Endodermal cell (in vitro differentiated cells): ENCODE measurements at regions not wholly inside any gene's neighbourhood (a gene's known extent, or its start where the extent isn't known, plus 50 kb on each side); places are given as distances from the start of the nearest gene placed in this dataset.
A peak's percentile ranks its signal among the peaks of the same experiment; 100 is the strongest.

ENCODE experiments used
- DNase-seq: peaks from one replicate; pipeline ENCODE4 v3.0.0-alpha.2; 2017
- H3K27ac ChIP-seq: 2 replicates; pipeline ENCODE4 v1.5.1; 2013; ENCODE audit warnings: mild to moderate bottlenecking, low read depth, low read length, moderate library complexity
- H3K27me3 ChIP-seq: 2 replicates; pipeline ENCODE4 v1.6.1; 2013; ENCODE audit warnings: mild to moderate bottlenecking, low read length, moderate library complexity; ENCODE audit not compliant: insufficient read depth, control insufficient read depth, poor library complexity, severe bottlenecking
- H3K36me3 ChIP-seq: 2 replicates; pipeline ENCODE4 v1.7.0; 2013; ENCODE audit warnings: mild to moderate bottlenecking, low read length, moderate library complexity; ENCODE audit not compliant: control insufficient read depth, insufficient read depth
- H3K4me1 ChIP-seq: one replicate; pipeline ENCODE4 v1.7.0; 2013; ENCODE audit warnings: low read length; ENCODE audit not compliant: control insufficient read depth, insufficient read depth
- H3K4me3 ChIP-seq: 2 replicates; pipeline ENCODE4 v1.5.1; 2013; ENCODE audit warnings: mild to moderate bottlenecking, low read length, moderate library complexity
- H3K9ac ChIP-seq: 2 replicates; pipeline ENCODE4 v1.6.1; 2013; ENCODE audit warnings: mild to moderate bottlenecking, low read length, moderate library complexity; ENCODE audit not compliant: poor library complexity, severe bottlenecking; ENCODE audit errors: extremely low read depth
- H3K9me3 ChIP-seq: 2 replicates; pipeline ENCODE4 v1.6.1; 2013; ENCODE audit warnings: mild to moderate bottlenecking, low read length, moderate library complexity; ENCODE audit not compliant: control insufficient read depth
- H3K27ac Mint-ChIP-seq: 2 replicates; pipeline ENCODE4 v1.8.0; 2020; ENCODE audit warnings: mixed read lengths
- H3K27me3 Mint-ChIP-seq: 2 replicates; pipeline ENCODE4 v1.8.0; 2021; ENCODE audit warnings: mild to moderate bottlenecking, mixed read lengths; ENCODE audit not compliant: insufficient read depth
- H3K36me3 Mint-ChIP-seq: 2 replicates; pipeline ENCODE4 v1.8.0; 2020; ENCODE audit warnings: low read depth, mixed read lengths
- H3K4me1 Mint-ChIP-seq: 2 replicates; pipeline ENCODE4 v1.8.0; 2020; ENCODE audit warnings: mixed read lengths
- H3K4me3 Mint-ChIP-seq: 2 replicates; pipeline ENCODE4 v1.8.0; 2020; ENCODE audit warnings: mild to moderate bottlenecking, moderate library complexity, mixed read lengths
- H3K9me3 Mint-ChIP-seq: 2 replicates; pipeline ENCODE4 v1.8.0; 2020; ENCODE audit warnings: mild to moderate bottlenecking, mixed read lengths
- CTCF ChIP-seq: fragments of 200-600 bp; sonication (generic); conservative IDR thresholded peaks from 2 replicates; pipeline ENCODE4 v1.5.0; 2021; ENCODE audit warnings: antibody characterized with exemption, mild to moderate bottlenecking
- WGBS, 2 experiments: methylation state at CpG; one replicate each; pipeline versions ENCODE4 v1.1.5 to v1.1.7; 2013; ENCODE audit warnings: missing lambda C conversion rate in 2 of 2, mixed read lengths in 1 of 2; ENCODE audit not compliant: insufficient coverage in 1 of 2, insufficient read length in 1 of 2; 5-methylcytosine and 5-hydroxymethylcytosine counted together

GRCh38 chr10:10587744-10588393 lies 429.8 kb upstream of the CELF2 start:
- Histone ChIP-seq H3K9me3 (peaks cover 27% of the 10 kb centered on the region), H3K4me1 (peaks cover 7% of the 10 kb centered on the region), H3K36me3 (no peaks in the 10 kb centered on the region), H3K27ac (no peak overlapping the region), H3K9ac (no peak overlapping the region), H3K4me3 (no peak overlapping the region), H3K27me3 (no peaks in the 10 kb centered on the region)
- 93 to 95% methylated on average over 3 to 5 of the region's 5 CpGs for WGBS, 2 experiments
- Mint-ChIP-seq H3K36me3 (no peaks in the 10 kb centered on the region), H3K27ac (no peak overlapping the region), H3K4me3 (no peak overlapping the region), H3K4me1 (peaks cover 50% of the 10 kb centered on the region), H3K27me3 (no peaks in the 10 kb centered on the region), H3K9me3 (peaks cover 16% of the 10 kb centered on the region)
- DNase-seq = no peak
- TF ChIP-seq CTCF = no peak

GRCh38 chr10:10589540-10590303 lies 427.9 kb upstream of the CELF2 start:
- no peak overlapping the region for H3K27ac ChIP-seq
- no peaks in the 10 kb centered on the region for H3K4me1 ChIP-seq
- no peak for DNase-seq
- H3K9me3 ChIP-seq = peaks cover 27% of the 10 kb centered on the region
- no peak overlapping the region for H3K4me3 Mint-ChIP-seq
- WGBS, 2 experiments = 87 to 95% methylated on average over 4 of the region's 4 CpGs
- no peaks in the 10 kb centered on the region for H3K36me3 Mint-ChIP-seq
- H3K9ac ChIP-seq = no peak overlapping the region
- no peaks in the 10 kb centered on the region for H3K36me3 ChIP-seq
- H3K27me3 ChIP-seq = no peaks in the 10 kb centered on the region
- H3K27me3 Mint-ChIP-seq = peaks cover 5% of the 10 kb centered on the region
- peaks cover 16% of the 10 kb centered on the region for H3K9me3 Mint-ChIP-seq
- H3K27ac Mint-ChIP-seq = peak overlapping the region; percentile 45
- H3K4me1 Mint-ChIP-seq = peaks cover 36% of the 10 kb centered on the region
- no peak for TF ChIP-seq CTCF
- H3K4me3 ChIP-seq = peak overlapping the region; percentile 67

GRCh38 chr10:10591715-10592341 lies 425.8 kb upstream of the CELF2 start:
- no peaks in the 10 kb centered on the region for H3K36me3 Mint-ChIP-seq
- DNase-seq = no peak
- H3K4me1 Mint-ChIP-seq = peaks cover 26% of the 10 kb centered on the region

More at GRCh38 chr10:10591715-10592341, 425.8 kb upstream of the CELF2 start:
- peaks cover 5% of the 10 kb centered on the region for H3K27me3 ChIP-seq
- peaks cover 27% of the 10 kb centered on the region for H3K9me3 ChIP-seq
- Mint-ChIP-seq H3K4me3 (no peak overlapping the region), H3K9me3 (peaks cover 16% of the 10 kb centered on the region), H3K27ac (peak overlapping the region; percentile 18), H3K27me3 (peaks cover 22% of the 10 kb centered on the region)
- TF ChIP-seq CTCF = no peak
- H3K4me3 ChIP-seq = peak overlapping the region; percentile 20
- no peaks in the 10 kb centered on the region for H3K4me1 ChIP-seq
- H3K36me3 ChIP-seq = no peaks in the 10 kb centered on the region
- WGBS, 2 experiments = 79 to 80% methylated on average over 7 to 8 of the region's 8 CpGs
- no peak overlapping the region for H3K27ac ChIP-seq
- H3K9ac ChIP-seq = no peak overlapping the region
